Chondrocyte (in vitro differentiated cells): ENCODE measurements at regions not wholly inside any gene's neighbourhood (a gene's known extent, or its start where the extent isn't known, plus 50 kb on each side); places are given as distances from the start of the nearest gene placed in this dataset.

Experiments used
- DNase-seq: peaks from one replicate; pipeline ENCODE4 v3.0.0; 2021; ENCODE audit warnings: mixed read lengths, low spot score
- H3K27ac Mint-ChIP-seq: one replicate; pipeline ENCODE4 v1.8.0; 2021; ENCODE audit warnings: mild to moderate bottlenecking, moderate library complexity, mixed read lengths; ENCODE audit not compliant: unreplicated experiment
- H3K27me3 Mint-ChIP-seq: 2 replicates; pipeline ENCODE4 v1.8.0; 2021; ENCODE audit warnings: low read depth, mixed read lengths
- H3K36me3 Mint-ChIP-seq: 2 replicates; pipeline ENCODE4 v1.8.0; 2021; ENCODE audit warnings: low read depth, mixed read lengths
- H3K4me1 Mint-ChIP-seq: 2 replicates; pipeline ENCODE4 v1.8.0; 2021; ENCODE audit warnings: low read depth, mild to moderate bottlenecking, mixed read lengths
- H3K4me3 Mint-ChIP-seq: one replicate; pipeline ENCODE4 v1.8.0; 2021; ENCODE audit warnings: mild to moderate bottlenecking, moderate library complexity, mixed read lengths; ENCODE audit not compliant: unreplicated experiment
- H3K9me3 Mint-ChIP-seq: 2 replicates; pipeline ENCODE4 v1.8.0; 2021; ENCODE audit warnings: low read depth, mixed read lengths
- CTCF ChIP-seq: fragments of 200-600 bp; sonication (generic); IDR thresholded peaks from 2 replicates; pipeline ENCODE4 v1.5.0; 2021; ENCODE audit warnings: antibody characterized with exemption, mild to moderate bottlenecking, moderate library complexity

GRCh38 chr5:161023551-161023950, 171.5 kb upstream of the ATP10B start:
- Mint-ChIP-seq H3K9me3 (no peaks in the 10 kb centered on the region), H3K27ac (no peak overlapping the region), H3K4me3 (no peak overlapping the region), H3K4me1 (no peaks in the 10 kb centered on the region), H3K27me3 (no peaks in the 10 kb centered on the region), H3K36me3 (no peaks in the 10 kb centered on the region)
- no peak for DNase-seq
- TF ChIP-seq CTCF = no peak

GRCh38 chr5:161022151-161022550, 170.1 kb upstream of the ATP10B start:
- no peak for TF ChIP-seq CTCF
- Mint-ChIP-seq H3K4me1 (no peaks in the 10 kb centered on the region), H3K27me3 (no peaks in the 10 kb centered on the region), H3K9me3 (peaks cover 6% of the 10 kb centered on the region), H3K27ac (no peak overlapping the region), H3K36me3 (no peaks in the 10 kb centered on the region), H3K4me3 (no peak overlapping the region)
- no peak for DNase-seq

GRCh38 chr5:161009817-161010216, 157.8 kb upstream of the ATP10B start:
- H3K27me3 Mint-ChIP-seq = peaks cover 4% of the 10 kb centered on the region
- no peak for DNase-seq
- H3K4me3 Mint-ChIP-seq = no peak overlapping the region
- H3K36me3 Mint-ChIP-seq = no peaks in the 10 kb centered on the region
- no peak overlapping the region for H3K27ac Mint-ChIP-seq
- no peak for TF ChIP-seq CTCF
- H3K9me3 Mint-ChIP-seq = peaks cover 5% of the 10 kb centered on the region
- H3K4me1 Mint-ChIP-seq = no peaks in the 10 kb centered on the region

GRCh38 chr5:161009194-161009593, 157.2 kb upstream of the ATP10B start:
- Mint-ChIP-seq H3K4me1 (no peaks in the 10 kb centered on the region), H3K9me3 (peaks cover 8% of the 10 kb centered on the region), H3K36me3 (no peaks in the 10 kb centered on the region), H3K27ac (no peak overlapping the region), H3K4me3 (no peak overlapping the region), H3K27me3 (peaks cover 4% of the 10 kb centered on the region)
- no peak for TF ChIP-seq CTCF
- no peak for DNase-seq

- H3K4me3 Mint-ChIP-seq = no peak overlapping the region
Measured at GRCh38 chr5:161007879-161008278, 155.9 kb upstream of the ATP10B start.

More at GRCh38 chr5:161007879-161008278, 155.9 kb upstream of the ATP10B start:
- DNase-seq = no peak
- Mint-ChIP-seq H3K4me1 (no peaks in the 10 kb centered on the region), H3K27me3 (peaks cover 6% of the 10 kb centered on the region), H3K9me3 (peaks cover 16% of the 10 kb centered on the region), H3K36me3 (peaks cover 2% of the 10 kb centered on the region), H3K27ac (no peak overlapping the region)
- TF ChIP-seq CTCF = no peak
